MCF 10A (cell line): ENCODE measurements at regions not wholly inside any gene's neighbourhood (a gene's known extent, or its start where the extent isn't known, plus 50 kb on each side); places are given as distances from the start of the nearest gene placed in this dataset.

Experiments used
- BruUV-seq: library from RNA; stranded (reverse); fragments of 400-500 nt; replicated peaks from 2 replicates; lab custom pipeline; 2021; lab: Mats Ljungman, UMichigan
- CTCF ChIA-PET: fragments of 300-600 bp; sonication (Branson Sonifier 250); formaldehyde crosslinking; extraction: SDS; loops from one replicate; lab custom pipeline; 2021; ENCODE audit warnings: antibody characterized with exemption, inconsistent platforms; lab: Yijun Ruan, JAX
- POLR2A ChIA-PET: fragments of 300-600, 350-650 bp; sonication (Branson Sonifier 250); formaldehyde crosslinking; extraction: SDS; loops from one replicate; lab custom pipeline; 2020; ENCODE audit warnings: antibody characterized with exemption, inconsistent platforms; lab: Yijun Ruan, JAX
- DNase-seq: peaks from one replicate; pipeline ENCODE4 v3.0.0-alpha.2; 2018; ENCODE audit not compliant: unreplicated experiment
- H3K27ac Mint-ChIP-seq: one replicate; pipeline ENCODE4 v1.8.0; 2022; ENCODE audit warnings: mild to moderate bottlenecking, low read depth, mixed read lengths; ENCODE audit not compliant: unreplicated experiment
- H3K27me3 Mint-ChIP-seq: one replicate; pipeline ENCODE4 v1.8.0; 2022; ENCODE audit warnings: mixed read lengths; ENCODE audit not compliant: insufficient read depth, unreplicated experiment
- H3K36me3 Mint-ChIP-seq: one replicate; pipeline ENCODE4 v1.8.0; 2022; ENCODE audit warnings: mild to moderate bottlenecking, moderate library complexity, mixed read lengths; ENCODE audit not compliant: insufficient read depth, unreplicated experiment
- H3K4me1 Mint-ChIP-seq: one replicate; pipeline ENCODE4 v1.8.0; 2022; ENCODE audit warnings: mixed read lengths; ENCODE audit not compliant: insufficient read depth, unreplicated experiment
- H3K4me3 Mint-ChIP-seq: one replicate; pipeline ENCODE4 v1.8.0; 2022; ENCODE audit warnings: mild to moderate bottlenecking, moderate library complexity, mixed read lengths; ENCODE audit not compliant: unreplicated experiment
- H3K9me3 Mint-ChIP-seq: one replicate; pipeline ENCODE4 v1.8.0; 2022; ENCODE audit warnings: mixed read lengths; ENCODE audit not compliant: unreplicated experiment
- intact Hi-C: fragments of 100-400 bp; cut with micrococcal nuclease; formaldehyde crosslinking; loops from 2 replicates; pipeline ENCODE4 v1.14.1; 2022
- TF ChIP-seq, protein P1 (sequence below): fragments of 200-600 bp; IDR thresholded peaks from one replicate; pipeline ENCODE4 v1.8.0; 2022; ENCODE audit warnings: antibody characterized with exemption, mild to moderate bottlenecking; ENCODE audit not compliant: unreplicated experiment

DNA sequence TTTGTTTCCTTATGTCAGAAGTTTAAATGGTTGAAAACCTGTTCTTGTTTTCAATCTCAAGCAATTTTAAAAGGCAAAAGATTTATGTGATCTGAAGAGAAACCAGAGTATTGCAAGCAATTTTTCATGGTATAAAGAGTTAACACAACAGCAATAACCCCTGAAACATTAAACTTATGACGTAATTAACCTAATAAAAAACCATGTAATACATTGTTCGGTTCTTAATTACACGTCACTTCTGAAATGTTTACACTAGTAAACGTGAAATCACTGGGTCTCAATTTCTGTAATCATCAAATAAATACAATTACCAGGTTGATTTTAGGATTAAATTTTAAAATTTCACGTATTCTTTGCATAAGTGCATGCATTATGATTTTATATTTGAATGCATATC is 914.5 kb downstream of the NLGN4X start:
- H3K4me3 Mint-ChIP-seq, result no peak overlapping the region
- BruUV-seq, result no TSS peak
- CTCF ChIA-PET, result no interaction called here
- H3K9me3 Mint-ChIP-seq, result peaks cover 12% of the 10 kb centered on the region
- H3K36me3 Mint-ChIP-seq, result no peaks in the 10 kb centered on the region
- intact Hi-C loops, result no loop called here
- TF ChIP-seq, protein P1, sequence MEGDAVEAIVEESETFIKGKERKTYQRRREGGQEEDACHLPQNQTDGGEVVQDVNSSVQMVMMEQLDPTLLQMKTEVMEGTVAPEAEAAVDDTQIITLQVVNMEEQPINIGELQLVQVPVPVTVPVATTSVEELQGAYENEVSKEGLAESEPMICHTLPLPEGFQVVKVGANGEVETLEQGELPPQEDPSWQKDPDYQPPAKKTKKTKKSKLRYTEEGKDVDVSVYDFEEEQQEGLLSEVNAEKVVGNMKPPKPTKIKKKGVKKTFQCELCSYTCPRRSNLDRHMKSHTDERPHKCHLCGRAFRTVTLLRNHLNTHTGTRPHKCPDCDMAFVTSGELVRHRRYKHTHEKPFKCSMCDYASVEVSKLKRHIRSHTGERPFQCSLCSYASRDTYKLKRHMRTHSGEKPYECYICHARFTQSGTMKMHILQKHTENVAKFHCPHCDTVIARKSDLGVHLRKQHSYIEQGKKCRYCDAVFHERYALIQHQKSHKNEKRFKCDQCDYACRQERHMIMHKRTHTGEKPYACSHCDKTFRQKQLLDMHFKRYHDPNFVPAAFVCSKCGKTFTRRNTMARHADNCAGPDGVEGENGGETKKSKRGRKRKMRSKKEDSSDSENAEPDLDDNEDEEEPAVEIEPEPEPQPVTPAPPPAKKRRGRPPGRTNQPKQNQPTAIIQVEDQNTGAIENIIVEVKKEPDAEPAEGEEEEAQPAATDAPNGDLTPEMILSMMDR, result no peak
- no peak for DNase-seq
- H3K27me3 Mint-ChIP-seq, result no peaks in the 10 kb centered on the region
- POLR2A ChIA-PET, result no interaction called here
- no peak overlapping the region for H3K27ac Mint-ChIP-seq
- H3K4me1 Mint-ChIP-seq, result no peaks in the 10 kb centered on the region

DNA sequence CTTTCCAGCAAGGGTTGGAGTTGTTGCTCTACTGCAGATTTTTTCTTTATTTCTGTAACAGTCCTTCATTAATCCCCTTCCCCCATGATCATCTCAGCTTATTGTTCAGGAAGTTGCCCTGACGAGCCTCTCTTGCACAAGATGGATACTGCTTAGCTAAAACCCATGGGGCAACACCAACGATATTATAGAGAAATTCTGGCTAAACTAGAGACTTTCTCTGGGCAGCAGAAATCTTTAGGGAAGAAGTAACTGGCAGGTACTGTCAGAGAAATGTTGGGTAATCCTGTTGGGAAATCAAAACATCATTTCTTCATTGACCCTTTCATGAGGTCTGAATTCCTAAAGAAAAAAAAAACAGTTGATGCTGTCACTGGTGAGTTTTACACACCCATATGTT is 921.3 kb downstream of the NLGN4X start:
- CTCF ChIA-PET, result no interaction called here
- Mint-ChIP-seq H3K36me3 (no peaks in the 10 kb centered on the region), H3K27me3 (no peaks in the 10 kb centered on the region), H3K27ac (no peak overlapping the region), H3K4me1 (no peaks in the 10 kb centered on the region), H3K4me3 (no peak overlapping the region), H3K9me3 (peaks cover 7% of the 10 kb centered on the region)
- TF ChIP-seq, protein P1, result no peak
- intact Hi-C loops, result loop anchor here (2.0 kb wide), 1 partner anchor 39 kb away; no protein-coding TSS in a partner anchor
- DNase-seq, result no peak
- POLR2A ChIA-PET, result no interaction called here
- BruUV-seq, result no TSS peak

DNA sequence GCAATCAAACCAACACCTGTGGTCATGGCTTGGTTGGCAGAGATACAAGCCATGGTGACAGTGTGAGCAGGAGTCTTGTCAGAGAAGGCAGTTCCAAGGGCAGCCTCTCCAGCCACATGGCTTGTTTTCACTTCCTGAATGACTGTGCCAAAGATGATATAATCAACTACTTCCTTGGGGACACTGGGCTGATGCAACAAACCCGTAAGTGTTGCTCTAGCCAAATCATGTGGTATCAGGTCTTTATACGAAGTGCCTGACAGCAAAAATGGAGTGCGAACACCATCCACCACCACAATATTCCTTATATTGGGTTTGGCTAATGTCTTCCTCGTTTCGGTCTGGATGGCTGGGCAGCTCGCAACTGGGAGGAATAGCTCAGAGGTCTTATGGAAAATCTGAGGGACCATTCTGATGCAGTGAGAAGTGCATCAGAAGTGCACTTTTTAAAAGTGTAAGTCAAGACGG is 922.0 kb downstream of the NLGN4X start:
- Mint-ChIP-seq H3K9me3 (peaks cover 7% of the 10 kb centered on the region), H3K4me3 (no peak overlapping the region)
- CTCF ChIA-PET, result no interaction called here

DNA sequence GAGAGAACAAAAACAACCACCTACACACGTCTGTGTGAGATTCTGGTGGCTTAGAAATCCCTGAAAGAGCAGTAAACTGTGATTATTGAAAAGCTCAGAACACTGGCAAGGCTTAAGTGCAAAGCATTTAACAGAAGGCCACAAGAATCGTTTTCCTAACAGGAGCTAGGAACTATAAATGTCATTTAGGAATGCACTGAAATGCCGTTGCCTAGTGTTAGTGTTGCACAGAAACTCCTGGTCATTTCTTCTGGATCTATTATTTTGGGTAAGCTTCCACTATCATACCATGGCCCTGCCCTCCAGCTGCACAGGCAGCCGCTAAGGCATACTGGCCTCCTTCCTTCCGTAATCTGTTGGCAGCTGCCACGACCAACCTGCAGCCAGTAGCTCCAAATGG is 923.2 kb downstream of the NLGN4X start:
- H3K9me3 Mint-ChIP-seq, result peaks cover 7% of the 10 kb centered on the region
- DNase-seq, result no peak
- H3K36me3 Mint-ChIP-seq, result no peaks in the 10 kb centered on the region
- H3K27me3 Mint-ChIP-seq, result no peaks in the 10 kb centered on the region
- intact Hi-C loops, result no loop called here
- TF ChIP-seq, protein P1, result no peak
- no TSS peak for BruUV-seq
- POLR2A ChIA-PET, result no interaction called here
- CTCF ChIA-PET, result no interaction called here
- H3K4me3 Mint-ChIP-seq, result no peak overlapping the region
- H3K4me1 Mint-ChIP-seq, result no peaks in the 10 kb centered on the region
- no peak overlapping the region for H3K27ac Mint-ChIP-seq

More for the DNA sequence above, 922.0 kb downstream of the NLGN4X start:
- intact Hi-C loops, result loop anchor here (2.0 kb wide), 1 partner anchor 40 kb away; no protein-coding TSS in a partner anchor
- H3K36me3 Mint-ChIP-seq, result no peaks in the 10 kb centered on the region
- no peak overlapping the region for H3K27ac Mint-ChIP-seq
- BruUV-seq, result no TSS peak
- H3K27me3 Mint-ChIP-seq, result no peaks in the 10 kb centered on the region
- DNase-seq, result no peak
- no peaks in the 10 kb centered on the region for H3K4me1 Mint-ChIP-seq
- TF ChIP-seq, protein P1, result no peak
- POLR2A ChIA-PET, result no interaction called here
